ENCODE measurements at regions not wholly inside any gene's neighbourhood (a gene's known extent, or its start where the extent isn't known, plus 50 kb on each side); places are given as distances from the start of the nearest gene placed in this dataset.

DNA sequence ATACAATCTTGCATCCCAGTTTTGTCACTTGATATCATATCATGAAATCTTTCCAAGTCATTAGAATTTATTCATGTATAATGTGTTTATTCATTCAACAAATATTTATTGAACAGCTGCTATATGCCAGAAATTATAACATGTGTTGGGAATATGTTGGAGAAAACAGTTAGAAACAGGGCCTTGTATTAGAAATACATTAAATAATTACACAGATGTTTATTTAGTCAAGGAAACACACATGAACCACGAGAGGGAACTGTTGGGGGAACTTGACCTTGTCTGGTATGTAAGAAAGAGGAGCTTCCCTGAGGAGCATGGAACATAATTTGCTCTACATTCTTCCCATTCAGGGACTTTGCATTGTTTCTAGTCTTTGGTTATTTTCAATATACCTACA is 191.7 kb upstream of the FRMD6 start:
- TF ChIP-seq TAF1 (IDR thresholded peaks at IDR 0.05; ENCODE audit: low read depth) = no peak
- TF ChIP-seq TEAD4 (IDR thresholded peaks at IDR 0.05) = no peak
- TF ChIP-seq RAD21 (IDR thresholded peaks at IDR 0.05; ENCODE audit: low read depth) = no peak
- no peak for TF ChIP-seq YY1 (IDR thresholded peaks at IDR 0.05; ENCODE audit: low read depth)
- TF ChIP-seq, protein P1, sequence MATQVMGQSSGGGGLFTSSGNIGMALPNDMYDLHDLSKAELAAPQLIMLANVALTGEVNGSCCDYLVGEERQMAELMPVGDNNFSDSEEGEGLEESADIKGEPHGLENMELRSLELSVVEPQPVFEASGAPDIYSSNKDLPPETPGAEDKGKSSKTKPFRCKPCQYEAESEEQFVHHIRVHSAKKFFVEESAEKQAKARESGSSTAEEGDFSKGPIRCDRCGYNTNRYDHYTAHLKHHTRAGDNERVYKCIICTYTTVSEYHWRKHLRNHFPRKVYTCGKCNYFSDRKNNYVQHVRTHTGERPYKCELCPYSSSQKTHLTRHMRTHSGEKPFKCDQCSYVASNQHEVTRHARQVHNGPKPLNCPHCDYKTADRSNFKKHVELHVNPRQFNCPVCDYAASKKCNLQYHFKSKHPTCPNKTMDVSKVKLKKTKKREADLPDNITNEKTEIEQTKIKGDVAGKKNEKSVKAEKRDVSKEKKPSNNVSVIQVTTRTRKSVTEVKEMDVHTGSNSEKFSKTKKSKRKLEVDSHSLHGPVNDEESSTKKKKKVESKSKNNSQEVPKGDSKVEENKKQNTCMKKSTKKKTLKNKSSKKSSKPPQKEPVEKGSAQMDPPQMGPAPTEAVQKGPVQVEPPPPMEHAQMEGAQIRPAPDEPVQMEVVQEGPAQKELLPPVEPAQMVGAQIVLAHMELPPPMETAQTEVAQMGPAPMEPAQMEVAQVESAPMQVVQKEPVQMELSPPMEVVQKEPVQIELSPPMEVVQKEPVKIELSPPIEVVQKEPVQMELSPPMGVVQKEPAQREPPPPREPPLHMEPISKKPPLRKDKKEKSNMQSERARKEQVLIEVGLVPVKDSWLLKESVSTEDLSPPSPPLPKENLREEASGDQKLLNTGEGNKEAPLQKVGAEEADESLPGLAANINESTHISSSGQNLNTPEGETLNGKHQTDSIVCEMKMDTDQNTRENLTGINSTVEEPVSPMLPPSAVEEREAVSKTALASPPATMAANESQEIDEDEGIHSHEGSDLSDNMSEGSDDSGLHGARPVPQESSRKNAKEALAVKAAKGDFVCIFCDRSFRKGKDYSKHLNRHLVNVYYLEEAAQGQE (IDR thresholded peaks at IDR 0.05; ENCODE audit: low read depth) = no peak
- TF ChIP-seq, protein P2, sequence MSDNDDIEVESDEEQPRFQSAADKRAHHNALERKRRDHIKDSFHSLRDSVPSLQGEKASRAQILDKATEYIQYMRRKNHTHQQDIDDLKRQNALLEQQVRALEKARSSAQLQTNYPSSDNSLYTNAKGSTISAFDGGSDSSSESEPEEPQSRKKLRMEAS (IDR thresholded peaks at IDR 0.05) = no peak
- no peak for TF ChIP-seq ZBTB7A (IDR thresholded peaks at IDR 0.05; ENCODE audit: low read depth)
- TF ChIP-seq, protein P3, sequence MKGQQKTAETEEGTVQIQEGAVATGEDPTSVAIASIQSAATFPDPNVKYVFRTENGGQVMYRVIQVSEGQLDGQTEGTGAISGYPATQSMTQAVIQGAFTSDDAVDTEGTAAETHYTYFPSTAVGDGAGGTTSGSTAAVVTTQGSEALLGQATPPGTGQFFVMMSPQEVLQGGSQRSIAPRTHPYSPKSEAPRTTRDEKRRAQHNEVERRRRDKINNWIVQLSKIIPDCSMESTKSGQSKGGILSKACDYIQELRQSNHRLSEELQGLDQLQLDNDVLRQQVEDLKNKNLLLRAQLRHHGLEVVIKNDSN (IDR thresholded peaks at IDR 0.05) = no peak
- no peak for TF ChIP-seq CEBPB (IDR thresholded peaks at IDR 0.05)
- no peak for TF ChIP-seq TCF12 (IDR thresholded peaks at IDR 0.05; ENCODE audit: low read depth)
- no peak for TF ChIP-seq EGR1 (IDR thresholded peaks at IDR 0.05)

DNA sequence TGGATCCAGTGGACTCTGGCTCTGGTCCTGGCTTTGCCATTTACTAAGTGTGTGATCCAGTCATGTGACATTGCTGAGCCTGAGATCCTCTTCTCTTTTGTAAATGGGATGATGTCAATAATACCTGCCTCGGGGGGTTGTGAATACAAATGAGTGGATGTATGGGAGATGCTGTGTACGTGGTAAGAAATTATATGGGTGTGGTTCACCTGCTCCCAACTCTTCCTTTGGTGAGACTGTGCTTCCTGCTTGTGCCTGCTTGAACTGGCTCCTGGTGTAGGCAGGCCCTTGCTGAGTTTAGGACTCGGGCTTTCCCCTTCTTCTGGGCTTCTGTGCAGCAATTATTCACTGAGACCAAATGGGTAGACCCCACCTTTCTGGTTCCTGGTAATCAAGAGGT is 189.5 kb upstream of the FRMD6 start:
- no peak for TF ChIP-seq RAD21 (IDR thresholded peaks at IDR 0.05; ENCODE audit: low read depth)
- TF ChIP-seq, protein P1 (IDR thresholded peaks at IDR 0.05; ENCODE audit: low read depth) = no peak
- TF ChIP-seq EGR1 (IDR thresholded peaks at IDR 0.05) = no peak
- no peak for TF ChIP-seq CREB1 (IDR thresholded peaks at IDR 0.05; ENCODE audit: low read depth)
- TF ChIP-seq CEBPB (IDR thresholded peaks at IDR 0.05) = no peak
- TF ChIP-seq TCF12 (IDR thresholded peaks at IDR 0.05; ENCODE audit: low read depth) = no peak
- TF ChIP-seq TAF1 (IDR thresholded peaks at IDR 0.05; ENCODE audit: low read depth) = no peak
- no peak for TF ChIP-seq TEAD4 (IDR thresholded peaks at IDR 0.05)
- TF ChIP-seq NFIC (IDR thresholded peaks at IDR 0.05) = no peak
- TF ChIP-seq, protein P3 (IDR thresholded peaks at IDR 0.05) = no peak
- TF ChIP-seq EP300 (IDR thresholded peaks at IDR 0.05; ENCODE audit: borderline replicate concordance) = no peak

DNA sequence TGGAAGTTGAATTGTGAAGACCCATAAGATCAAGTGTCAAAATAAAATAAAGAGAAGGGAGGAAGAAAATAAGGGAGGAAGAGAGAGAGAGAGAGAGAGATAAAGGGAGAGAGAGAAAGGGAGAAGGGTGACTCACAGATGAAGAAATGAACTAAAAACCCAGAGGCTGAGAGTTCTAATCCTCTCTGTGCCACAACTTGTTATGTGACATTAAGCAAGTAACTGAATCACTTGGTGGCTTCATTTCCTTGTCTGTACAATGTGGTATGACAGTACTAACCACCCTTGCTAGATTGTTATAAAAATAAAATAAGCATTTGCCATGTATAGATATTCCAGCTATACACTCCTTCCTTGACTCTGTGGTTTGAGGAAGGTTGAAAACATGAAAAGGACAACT is 189.0 kb upstream of the FRMD6 start:
- TF ChIP-seq EGR1 (IDR thresholded peaks at IDR 0.05) (no peak), EP300 (IDR thresholded peaks at IDR 0.05; ENCODE audit: borderline replicate concordance) (no peak), FOXM1 (IDR thresholded peaks at IDR 0.05; ENCODE audit: borderline replicate concordance, low read depth) (no peak)

DNA sequence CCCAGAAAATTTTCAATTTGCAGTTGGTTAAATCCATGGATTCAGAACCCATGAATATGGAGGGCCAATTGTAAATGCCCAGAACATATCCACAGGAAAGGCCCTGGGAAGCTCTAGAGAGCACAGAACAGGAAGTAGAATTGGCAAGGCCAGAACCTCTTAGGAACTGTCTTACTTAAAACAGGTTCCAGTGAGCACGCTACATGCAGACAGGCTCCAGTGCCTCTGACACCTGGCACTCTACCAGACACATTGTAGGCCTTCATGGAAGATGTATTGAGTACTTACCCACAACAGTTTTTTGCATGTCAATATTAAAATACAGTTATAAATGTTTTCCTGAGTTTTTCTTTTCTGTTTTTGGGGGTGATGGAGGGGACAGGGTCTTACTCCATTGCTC is 188.2 kb upstream of the FRMD6 start:
- TF ChIP-seq EGR1 (IDR thresholded peaks at IDR 0.05) = no peak
- TF ChIP-seq FOXM1 (IDR thresholded peaks at IDR 0.05; ENCODE audit: borderline replicate concordance, low read depth) = no peak
- no peak for TF ChIP-seq TAF1 (IDR thresholded peaks at IDR 0.05; ENCODE audit: low read depth)
- TF ChIP-seq CEBPB (IDR thresholded peaks at IDR 0.05) = no peak
- TF ChIP-seq, protein P3 (IDR thresholded peaks at IDR 0.05) = no peak
- TF ChIP-seq CREB1 (IDR thresholded peaks at IDR 0.05; ENCODE audit: low read depth) = no peak
- no peak for TF ChIP-seq ZBTB7A (IDR thresholded peaks at IDR 0.05; ENCODE audit: low read depth)
- no peak for TF ChIP-seq EP300 (IDR thresholded peaks at IDR 0.05; ENCODE audit: borderline replicate concordance)
- no peak for TF ChIP-seq TCF12 (IDR thresholded peaks at IDR 0.05; ENCODE audit: low read depth)
- TF ChIP-seq, protein P1 (IDR thresholded peaks at IDR 0.05; ENCODE audit: low read depth) = no peak
- TF ChIP-seq, protein P2 (IDR thresholded peaks at IDR 0.05) = no peak
- TF ChIP-seq NFIC (IDR thresholded peaks at IDR 0.05) = no peak
- no peak for TF ChIP-seq YY1 (IDR thresholded peaks at IDR 0.05; ENCODE audit: low read depth)
- no peak for TF ChIP-seq RAD21 (IDR thresholded peaks at IDR 0.05; ENCODE audit: low read depth)
- no peak for TF ChIP-seq TEAD4 (IDR thresholded peaks at IDR 0.05)
